Keratinocyte (primary cell): ENCODE measurements at regions not wholly inside any gene's neighbourhood (a gene's known extent, or its start where the extent isn't known, plus 50 kb on each side); places are given as distances from the start of the nearest gene placed in this dataset.

Source experiments
- DNase-seq: peaks from one replicate; pipeline ENCODE4 v3.0.0-alpha.2; 2011; ENCODE audit warnings: low read depth, missing footprints, low spot score
- FAIRE-seq: peaks from 2 replicates; lab custom pipeline; 2011; peaks lifted over from hg19 to GRCh38; lab: Jason Lieb, UNC
- H2AFZ ChIP-seq: 2 replicates; pipeline ENCODE4 v1.6.0; 2012; ENCODE audit warnings: low read length, control low read depth, inconsistent platforms; ENCODE audit not compliant: control insufficient read depth
- H3K27ac ChIP-seq: 2 replicates; pipeline ENCODE4 v1.5.1; 2011; ENCODE audit warnings: low read length; ENCODE audit not compliant: control insufficient read depth, insufficient read depth
- H3K27me3 ChIP-seq: 3 replicates; pipeline ENCODE4 v1.6.0; 2011; ENCODE audit warnings: low read length; ENCODE audit not compliant: control insufficient read depth, insufficient read depth; ENCODE audit errors: extremely low read depth
- H3K36me3 ChIP-seq, 2 experiments: 2 replicates in 1 of 2; 3 replicates in 1 of 2; pipeline ENCODE4 v1.5.1; 2011; ENCODE audit warnings: low read length in 2 of 2, mild to moderate bottlenecking in 1 of 2; ENCODE audit not compliant: control insufficient read depth in 2 of 2, insufficient read depth in 2 of 2; ENCODE audit errors: extremely low read depth in 1 of 2
- H3K4me1 ChIP-seq: 3 replicates; pipeline ENCODE4 v1.5.1; 2011; ENCODE audit warnings: low read length; ENCODE audit not compliant: control insufficient read depth, insufficient read depth; ENCODE audit errors: extremely low read depth
- H3K4me2 ChIP-seq: 3 replicates; pipeline ENCODE4 v1.6.0; 2011; ENCODE audit warnings: low read depth, low read length; ENCODE audit not compliant: control insufficient read depth, insufficient read depth; ENCODE audit errors: extremely low read depth
- H3K4me3 ChIP-seq, 3 experiments: fragments of 200-600 bp in 1 of 3; sonication (generic) in 1 of 3; 2 replicates in 2 of 3; 3 replicates in 1 of 3; pipeline ENCODE4 v1.5.1; 2011 to 2016; ENCODE audit warnings: low read length in 3 of 3, mild to moderate bottlenecking in 3 of 3, control low read depth in 2 of 3, inconsistent platforms in 1 of 3, low read depth in 1 of 3, mixed read lengths in 1 of 3, mixed run types in 1 of 3, moderate library complexity in 1 of 3; ENCODE audit not compliant: control insufficient read depth in 2 of 3, insufficient read depth in 2 of 3; ENCODE audit errors: extremely low read depth in 1 of 3
- H3K79me2 ChIP-seq: 2 replicates; pipeline ENCODE4 v1.6.0; 2012; ENCODE audit warnings: low read length; ENCODE audit not compliant: control insufficient read depth, insufficient read depth
- H3K9ac ChIP-seq: 3 replicates; pipeline ENCODE4 v1.6.0; 2011; ENCODE audit warnings: low read length; ENCODE audit not compliant: control insufficient read depth, insufficient read depth; ENCODE audit errors: extremely low read depth
- H3K9me1 ChIP-seq: 3 replicates; pipeline ENCODE4 v1.6.0; 2011; ENCODE audit warnings: low read length; ENCODE audit not compliant: control insufficient read depth, insufficient read depth; ENCODE audit errors: extremely low read depth
- H3K9me3 ChIP-seq: 2 replicates; pipeline ENCODE4 v1.5.1; 2012; ENCODE audit warnings: low read depth, low read length; ENCODE audit not compliant: control insufficient read depth
- H4K20me1 ChIP-seq: 3 replicates; pipeline ENCODE4 v1.6.0; 2011; ENCODE audit warnings: low read length; ENCODE audit not compliant: control insufficient read depth, insufficient read depth; ENCODE audit errors: extremely low read depth
- EZH2 ChIP-seq: IDR thresholded peaks from one replicate; pipeline ENCODE4 v1.6.1; 2012; ENCODE audit warnings: inconsistent platforms, mild to moderate bottlenecking, low read length, moderate library complexity
- dilution Hi-C: fragments of 300-500 bp; cut with MboI; formaldehyde crosslinking; loops from one replicate; pipeline ENCODE4 v1.7.0; 2020; ENCODE audit warnings: low sequenced_read_pairs; ENCODE audit not compliant: extremely low pct_ligation_motif_present
- TF ChIP-seq, protein P1 (sequence below), 3 experiments: IDR thresholded peaks in 1 of 3; conservative IDR thresholded peaks in 1 of 3; optimal IDR thresholded peaks in 1 of 3; 2 replicates in 2 of 3; 3 replicates in 1 of 3; pipeline versions ENCODE3 to v1.5.1; 2011; ENCODE audit warnings: low read length in 3 of 3, mild to moderate bottlenecking in 3 of 3, moderate library complexity in 2 of 3, control low read depth in 1 of 3, inconsistent platforms in 1 of 3; ENCODE audit not compliant: insufficient read depth in 2 of 3; ENCODE audit errors: extremely low read depth in 1 of 3

DNA sequence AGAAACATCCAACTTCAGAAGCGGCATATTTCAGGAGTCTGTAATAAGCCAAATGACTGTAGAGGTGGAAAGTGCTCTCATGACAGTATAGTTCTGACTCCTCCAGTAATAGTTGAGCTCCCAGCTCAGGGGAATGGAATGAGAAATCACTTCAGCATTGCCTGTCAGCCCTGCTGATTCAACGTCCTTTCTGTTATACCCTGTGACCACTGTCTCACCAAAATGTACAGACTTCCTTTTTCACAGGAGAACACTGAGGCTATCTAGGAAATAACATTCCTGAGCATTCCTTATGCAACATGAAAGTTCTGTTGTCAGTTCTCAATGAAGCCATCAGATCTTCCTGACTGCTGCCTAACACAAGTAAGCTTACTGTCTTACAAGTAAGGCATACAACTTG is 284.5 kb upstream of the MME start:
- Histone ChIP-seq H3K4me2 (peak overlapping the region; percentile 7), H2AFZ (no peak overlapping the region), H3K36me3 (no peaks in the 10 kb centered on the region), H3K9me3 (no peaks in the 10 kb centered on the region), H3K9me1 (no peaks in the 10 kb centered on the region), H3K79me2 (no peaks in the 10 kb centered on the region), H3K9ac (no peak overlapping the region), H4K20me1 (no peaks in the 10 kb centered on the region), H3K4me3 (no peak overlapping the region), H3K4me1 (peaks cover 6% of the 10 kb centered on the region), H3K27me3 (no peaks in the 10 kb centered on the region), H3K27ac (no peak overlapping the region)
- TF ChIP-seq, protein P1, sequence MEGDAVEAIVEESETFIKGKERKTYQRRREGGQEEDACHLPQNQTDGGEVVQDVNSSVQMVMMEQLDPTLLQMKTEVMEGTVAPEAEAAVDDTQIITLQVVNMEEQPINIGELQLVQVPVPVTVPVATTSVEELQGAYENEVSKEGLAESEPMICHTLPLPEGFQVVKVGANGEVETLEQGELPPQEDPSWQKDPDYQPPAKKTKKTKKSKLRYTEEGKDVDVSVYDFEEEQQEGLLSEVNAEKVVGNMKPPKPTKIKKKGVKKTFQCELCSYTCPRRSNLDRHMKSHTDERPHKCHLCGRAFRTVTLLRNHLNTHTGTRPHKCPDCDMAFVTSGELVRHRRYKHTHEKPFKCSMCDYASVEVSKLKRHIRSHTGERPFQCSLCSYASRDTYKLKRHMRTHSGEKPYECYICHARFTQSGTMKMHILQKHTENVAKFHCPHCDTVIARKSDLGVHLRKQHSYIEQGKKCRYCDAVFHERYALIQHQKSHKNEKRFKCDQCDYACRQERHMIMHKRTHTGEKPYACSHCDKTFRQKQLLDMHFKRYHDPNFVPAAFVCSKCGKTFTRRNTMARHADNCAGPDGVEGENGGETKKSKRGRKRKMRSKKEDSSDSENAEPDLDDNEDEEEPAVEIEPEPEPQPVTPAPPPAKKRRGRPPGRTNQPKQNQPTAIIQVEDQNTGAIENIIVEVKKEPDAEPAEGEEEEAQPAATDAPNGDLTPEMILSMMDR (optimal IDR thresholded peaks at IDR 0.05 in 1 of 3, IDR thresholded peaks at IDR 0.05 in 1 of 3, conservative IDR thresholded peaks at IDR 0.05 in 1 of 3; ENCODE audit: extremely low read depth in 1 of 3, insufficient read depth in 2 of 3, low read length in 3 of 3): no peak
- no peak for TF ChIP-seq EZH2
- DNase-seq (peak; percentile 69), FAIRE-seq (peak; percentile 90)
- dilution Hi-C loops: loop anchor here (25.0 kb wide), 1 partner anchor 542 kb away; no protein-coding TSS in a partner anchor

DNA sequence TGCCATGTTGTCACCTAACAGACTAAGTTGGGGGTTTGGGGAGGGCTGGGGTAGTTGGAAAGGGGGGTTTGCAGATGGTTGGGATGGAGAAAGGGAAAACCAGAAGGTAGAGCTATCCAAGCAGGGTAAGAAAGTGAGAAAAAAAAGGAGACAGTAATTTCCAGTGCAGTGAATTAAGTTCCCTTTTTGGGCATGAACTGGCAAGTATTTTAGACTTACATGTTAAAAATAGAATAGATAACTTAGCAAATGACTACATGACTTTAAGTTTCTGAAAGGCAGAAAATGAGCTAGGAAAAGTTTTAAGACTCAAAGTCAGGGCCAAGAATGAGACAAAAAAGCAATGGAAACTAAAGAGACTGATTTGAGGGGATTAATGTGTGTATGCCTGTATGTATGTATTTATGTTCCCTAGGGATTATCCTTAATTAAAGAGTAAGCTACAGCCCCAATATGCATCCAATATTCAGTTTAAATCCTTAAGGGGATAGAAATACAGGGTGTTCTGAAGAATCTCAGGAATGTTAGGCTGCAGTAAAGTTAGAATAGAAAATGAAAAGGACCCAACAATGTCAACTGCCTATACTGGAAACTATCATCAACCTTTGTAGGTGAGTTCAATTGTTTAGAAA is 285.2 kb upstream of the MME start:
- H3K9me1 ChIP-seq: no peaks in the 10 kb centered on the region
- H4K20me1 ChIP-seq: no peaks in the 10 kb centered on the region
- DNase-seq (no peak), FAIRE-seq (no peak)
- H3K4me3 ChIP-seq: no peak overlapping the region
- no peak overlapping the region for H3K9ac ChIP-seq
- no peaks in the 10 kb centered on the region for H3K36me3 ChIP-seq
- peak overlapping the region; percentile 59 for H2AFZ ChIP-seq
- TF ChIP-seq, protein P1 (optimal IDR thresholded peaks at IDR 0.05 in 1 of 3, IDR thresholded peaks at IDR 0.05 in 1 of 3, conservative IDR thresholded peaks at IDR 0.05 in 1 of 3; ENCODE audit: extremely low read depth in 1 of 3, insufficient read depth in 2 of 3, low read length in 3 of 3): no peak
- TF ChIP-seq EZH2: no peak
- no peaks in the 10 kb centered on the region for H3K79me2 ChIP-seq
- peaks cover 6% of the 10 kb centered on the region for H3K4me1 ChIP-seq
- H3K27ac ChIP-seq: peak overlapping the region; percentile 23
- dilution Hi-C loops: loop anchor here (25.0 kb wide), 1 partner anchor 542 kb away; no protein-coding TSS in a partner anchor
- H3K27me3 ChIP-seq: no peaks in the 10 kb centered on the region
- H3K4me2 ChIP-seq: no peak overlapping the region
- H3K9me3 ChIP-seq: no peaks in the 10 kb centered on the region
